HEK293 (cell line): ENCODE measurements at regions not wholly inside any gene's neighbourhood (a gene's known extent, or its start where the extent isn't known, plus 50 kb on each side); places are given as distances from the start of the nearest gene placed in this dataset.

Experiments used
- CTCF ChIA-PET: fragments of 350-600 bp; formaldehyde crosslinking; extraction: SDS; loops from one replicate; lab custom pipeline; 2021; ENCODE audit warnings: antibody characterized with exemption; lab: Yijun Ruan, JAX
- POLR2A ChIA-PET: fragments of 300-600 bp; formaldehyde crosslinking; extraction: SDS; loops from one replicate; lab custom pipeline; 2020; ENCODE audit warnings: antibody characterized with exemption, inconsistent platforms; lab: Yijun Ruan, JAX
- H3K27ac ChIP-seq: fragments of 200-500 bp; sonication (Bioruptor generic); 2 replicates; pipeline ENCODE4 v1.5.1; 2014; ENCODE audit warnings: low read depth, low read length, control low read depth, inconsistent platforms; ENCODE audit errors: extremely low read depth
- H3K36me3 ChIP-seq, 2 experiments: fragments of 200-500 bp in 1 of 2; sonication (Bioruptor generic) in 1 of 2; 1 replicate in 1 of 2; 2 replicates in 1 of 2; pipeline ENCODE4 v1.5.1; 2014 to 2017; ENCODE audit warnings: inconsistent platforms in 2 of 2, low read length in 2 of 2; ENCODE audit not compliant: control insufficient read depth in 2 of 2, insufficient read depth in 1 of 2
- H3K4me1 ChIP-seq: fragments of 200-500 bp; sonication (Bioruptor generic); 2 replicates; pipeline ENCODE4 v1.5.1; 2014; ENCODE audit warnings: mild to moderate bottlenecking, low read length, inconsistent platforms; ENCODE audit not compliant: control insufficient read depth, insufficient read depth
- H3K4me3 ChIP-seq: 2 replicates; pipeline ENCODE4 v1.5.1; 2011; ENCODE audit warnings: low read depth, mild to moderate bottlenecking, control low read depth, low read length, moderate library complexity
- H3K9me3 ChIP-seq: fragments of 200-500 bp; sonication (Bioruptor generic); 2 replicates; pipeline ENCODE4 v1.5.1; 2014; ENCODE audit warnings: low read depth, low read length, inconsistent platforms; ENCODE audit not compliant: control insufficient read depth, insufficient read depth
- GLIS1 ChIP-seq: fragments of 450-650 bp; formaldehyde crosslinking; IDR thresholded peaks from 2 replicates; pipeline ENCODE4 v1.5.1; 2016; ENCODE audit warnings: missing biosample characterization, missing genetic modification characterization
- IKZF3 ChIP-seq: fragments of 450-650 bp; IDR thresholded peaks from 2 replicates; pipeline ENCODE4 v1.5.0; 2018; ENCODE audit warnings: missing biosample characterization, mild to moderate bottlenecking, missing genetic modification characterization, moderate library complexity
- MEIS1 ChIP-seq: sonication (generic); formaldehyde crosslinking; IDR thresholded peaks from 2 replicates; pipeline ENCODE4 v1.8.1; 2022; ENCODE audit warnings: missing genetic modification reagents, mild to moderate bottlenecking, borderline replicate concordance
- SP7 ChIP-seq: fragments of 450-650 bp; formaldehyde crosslinking; IDR thresholded peaks from 2 replicates; pipeline ENCODE4 v1.5.1; 2016; ENCODE audit warnings: missing biosample characterization, missing genetic modification characterization
- ZBTB17 ChIP-seq: fragments of 450-650 bp; formaldehyde crosslinking; IDR thresholded peaks from 2 replicates; pipeline ENCODE4 v1.5.1; 2016; ENCODE audit warnings: missing biosample characterization, missing genetic modification characterization
- ZBTB44 ChIP-seq: fragments of 450-650 bp; IDR thresholded peaks from 2 replicates; pipeline ENCODE4 v1.5.1; 2018; ENCODE audit warnings: missing biosample characterization, mild to moderate bottlenecking, missing genetic modification characterization
- ZEB2 ChIP-seq: fragments of 450-650 bp; formaldehyde crosslinking; IDR thresholded peaks from 2 replicates; pipeline ENCODE4 v1.5.1; 2016; ENCODE audit warnings: missing biosample characterization, missing genetic modification characterization
- ZFHX2 ChIP-seq: fragments of 450-650 bp; formaldehyde crosslinking; conservative IDR thresholded peaks from 2 replicates; pipeline ENCODE4 v1.5.1; 2016; ENCODE audit warnings: missing biosample characterization, missing genetic modification characterization
- ZNF157 ChIP-seq: fragments of 450-650 bp; formaldehyde crosslinking; IDR thresholded peaks from 2 replicates; pipeline ENCODE4 v1.5.1; 2016; ENCODE audit warnings: missing biosample characterization, missing genetic modification characterization
- ZNF311 ChIP-seq: fragments of 450-650 bp; formaldehyde crosslinking; IDR thresholded peaks from 2 replicates; pipeline ENCODE4 v1.5.1; 2017; ENCODE audit warnings: missing biosample characterization, missing genetic modification characterization, borderline replicate concordance
- ZNF366 ChIP-seq: fragments of 450-650 bp; formaldehyde crosslinking; conservative IDR thresholded peaks from 2 replicates; pipeline ENCODE4 v1.5.1; 2016; ENCODE audit warnings: missing biosample characterization, missing genetic modification characterization
- ZNF391 ChIP-seq: fragments of 450-650 bp; formaldehyde crosslinking; IDR thresholded peaks from 2 replicates; pipeline ENCODE4 v1.5.1; 2016; ENCODE audit warnings: low read depth, missing biosample characterization, missing genetic modification characterization, borderline replicate concordance
- ZNF488 ChIP-seq: fragments of 450-650 bp; formaldehyde crosslinking; IDR thresholded peaks from 2 replicates; pipeline ENCODE4 v1.5.1; 2016; ENCODE audit warnings: missing biosample characterization, missing genetic modification characterization
- ZNF514 ChIP-seq: fragments of 450-650 bp; formaldehyde crosslinking; IDR thresholded peaks from 2 replicates; pipeline ENCODE4 v1.5.1; 2016; ENCODE audit warnings: missing biosample characterization, missing genetic modification characterization
- ZNF549 ChIP-seq: fragments of 450-650 bp; IDR thresholded peaks from 2 replicates; pipeline ENCODE4 v1.5.1; 2018; ENCODE audit warnings: missing biosample characterization, missing genetic modification characterization, mild to moderate bottlenecking, inconsistent platforms, moderate library complexity
- ZNF610 ChIP-seq: fragments of 450-650 bp; formaldehyde crosslinking; IDR thresholded peaks from 2 replicates; pipeline ENCODE4 v1.5.1; 2016; ENCODE audit warnings: missing biosample characterization, missing genetic modification characterization, borderline replicate concordance
- ZNF623 ChIP-seq: fragments of 450-650 bp; formaldehyde crosslinking; IDR thresholded peaks from 2 replicates; pipeline ENCODE4 v1.5.1; 2016; ENCODE audit warnings: missing biosample characterization, missing genetic modification characterization
- ZNF639 ChIP-seq: fragments of 450-650 bp; formaldehyde crosslinking; IDR thresholded peaks from 2 replicates; pipeline ENCODE4 v1.5.1; 2016; ENCODE audit warnings: missing biosample characterization, missing genetic modification characterization
- ZNF660 ChIP-seq: fragments of 450-650 bp; IDR thresholded peaks from 2 replicates; pipeline ENCODE4 v1.5.1; 2018; ENCODE audit warnings: missing biosample characterization, mild to moderate bottlenecking, missing genetic modification characterization
- ZNF664 ChIP-seq: fragments of 450-650 bp; formaldehyde crosslinking; IDR thresholded peaks from 2 replicates; pipeline ENCODE4 v1.5.1; 2016; ENCODE audit warnings: missing biosample characterization, missing genetic modification characterization
- ZNF670 ChIP-seq: fragments of 450-650 bp; formaldehyde crosslinking; IDR thresholded peaks from 2 replicates; pipeline ENCODE4 v1.5.1; 2016; ENCODE audit warnings: missing biosample characterization, missing genetic modification characterization, low read depth
- ZNF677 ChIP-seq: fragments of 450-650 bp; IDR thresholded peaks from 2 replicates; pipeline ENCODE4 v1.5.0; 2018; ENCODE audit warnings: missing biosample characterization, mild to moderate bottlenecking, missing genetic modification characterization, moderate library complexity
- ZNF747 ChIP-seq: fragments of 450-650 bp; formaldehyde crosslinking; IDR thresholded peaks from 2 replicates; pipeline ENCODE4 v1.5.1; 2016; ENCODE audit warnings: missing biosample characterization, missing genetic modification characterization
- ZNF785 ChIP-seq: fragments of 450-650 bp; formaldehyde crosslinking; IDR thresholded peaks from 2 replicates; pipeline ENCODE4 v1.5.1; 2016; ENCODE audit warnings: missing biosample characterization, missing genetic modification characterization
- ZNF843 ChIP-seq: fragments of 450-650 bp; formaldehyde crosslinking; IDR thresholded peaks from 2 replicates; pipeline ENCODE4 v1.5.1; 2016; ENCODE audit warnings: missing biosample characterization, missing genetic modification characterization
- ZSCAN18 ChIP-seq: fragments of 450-650 bp; formaldehyde crosslinking; IDR thresholded peaks from 2 replicates; pipeline ENCODE4 v1.5.1; 2016; ENCODE audit warnings: missing biosample characterization, missing genetic modification characterization
- ZSCAN30 ChIP-seq: fragments of 450-650 bp; IDR thresholded peaks from 2 replicates; pipeline ENCODE4 v1.5.1; 2018; ENCODE audit warnings: missing biosample characterization, mild to moderate bottlenecking, missing genetic modification characterization, moderate library complexity

GRCh38 chr10:10397906-10398305 lies 619.8 kb upstream of the CELF2 start:
- Histone ChIP-seq H3K4me3 (no peak overlapping the region), H3K4me1 (no peaks in the 10 kb centered on the region), H3K36me3 (no peaks in the 10 kb centered on the region), H3K9me3 (no peaks in the 10 kb centered on the region), H3K27ac (no peak overlapping the region)
- ChIA-PET CTCF (no interaction called here), POLR2A (no interaction called here)
- TF ChIP-seq ZNF660 (tag by site-specific recombination) = no peak
- TF ChIP-seq ZBTB44 (tag by site-specific recombination) = no peak
- no peak for TF ChIP-seq ZBTB17 (tag by site-specific recombination)
- no peak for TF ChIP-seq ZNF366 (tag by site-specific recombination)

GRCh38 chr10:10403762-10404161 lies 613.9 kb upstream of the CELF2 start:
- H3K36me3 ChIP-seq = no peaks in the 10 kb centered on the region
- CTCF ChIA-PET = no interaction called here
- H3K9me3 ChIP-seq = no peaks in the 10 kb centered on the region
- POLR2A ChIA-PET = no interaction called here
- no peak for TF ChIP-seq GLIS1 (tag by site-specific recombination)
- TF ChIP-seq ZNF623 (tag by site-specific recombination) = no peak
- TF ChIP-seq ZNF664 = no peak
- no peak for TF ChIP-seq ZNF157 (tag by site-specific recombination)
- TF ChIP-seq ZNF514 (tag by site-specific recombination) = no peak
- TF ChIP-seq ZNF311 (tag by site-specific recombination) = no peak
- TF ChIP-seq IKZF3 = no peak
- no peak for TF ChIP-seq MEIS1
- no peak for TF ChIP-seq ZNF677 (tag by site-specific recombination)
- no peak for TF ChIP-seq ZSCAN30 (tag by site-specific recombination)
- no peak overlapping the region for H3K27ac ChIP-seq
- no peaks in the 10 kb centered on the region for H3K4me1 ChIP-seq
- no peak overlapping the region for H3K4me3 ChIP-seq

GRCh38 chr10:10417671-10418070 lies 600.0 kb upstream of the CELF2 start:
- H3K4me3 ChIP-seq = no peak overlapping the region
- TF ChIP-seq ZNF843 (tag by site-specific recombination) = no peak
- no peak for TF ChIP-seq ZSCAN30 (tag by site-specific recombination)
- no peak for TF ChIP-seq ZNF785 (tag by site-specific recombination)
- TF ChIP-seq ZSCAN18 = no peak
- TF ChIP-seq ZNF549 (tag by site-specific recombination) = no peak
- TF ChIP-seq ZNF639 (tag by site-specific recombination) = no peak
- TF ChIP-seq ZNF610 (tag by site-specific recombination) = no peak
- TF ChIP-seq ZNF488 (tag by site-specific recombination) = no peak
- no peak for TF ChIP-seq ZEB2
- TF ChIP-seq ZNF747 (tag by site-specific recombination) = no peak
- TF ChIP-seq ZFHX2 (tag by site-specific recombination) = no peak
- TF ChIP-seq ZNF391 (tag by site-specific recombination) = no peak
- TF ChIP-seq ZNF670 (tag by site-specific recombination) = no peak
- no peak for TF ChIP-seq SP7 (tag by site-specific recombination)
- H3K9me3 ChIP-seq = no peaks in the 10 kb centered on the region
- CTCF ChIA-PET = no interaction called here
- no peaks in the 10 kb centered on the region for H3K36me3 ChIP-seq
- H3K27ac ChIP-seq = no peak overlapping the region
- POLR2A ChIA-PET = no interaction called here
- no peaks in the 10 kb centered on the region for H3K4me1 ChIP-seq
